ENCODE measurements at regions not wholly inside any gene's neighbourhood (a gene's known extent, or its start where the extent isn't known, plus 50 kb on each side); places are given as distances from the start of the nearest gene placed in this dataset.

DNA sequence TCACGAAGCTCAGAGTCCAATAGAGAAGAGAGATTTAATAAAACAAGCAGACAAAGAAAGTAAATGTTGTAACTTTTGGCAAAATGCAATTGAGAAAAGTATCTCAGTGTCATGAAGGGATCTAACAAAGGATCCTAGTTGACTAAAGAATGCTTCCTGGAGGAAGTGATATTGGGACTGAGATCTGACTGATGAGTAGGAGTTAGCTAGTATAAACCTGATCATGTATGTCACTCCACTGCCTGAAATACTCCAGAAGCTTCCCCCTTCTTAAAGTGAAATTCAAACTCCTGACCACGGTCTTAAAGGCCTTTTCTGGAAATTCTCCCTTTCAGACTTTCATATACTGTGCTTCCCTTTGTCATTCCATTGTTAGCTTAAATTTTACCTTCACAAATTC lies 1102.4 kb upstream of the ZEB2 start:
- Histone ChIP-seq H3K27me3 (ENCODE audit: insufficient read depth, poor library complexity, severe bottlenecking) (no peaks in the 10 kb centered on the region), H3K4me3 (replicated peaks; ENCODE audit: insufficient read depth, low read length) (no peak overlapping the region), H3K27ac (replicated peaks) (no peak overlapping the region)
- TF ChIP-seq GABPA (IDR thresholded peaks at IDR 0.05; ENCODE audit: low read depth) (no peak), SPI1 (IDR thresholded peaks at IDR 0.05; ENCODE audit: borderline replicate concordance, low read depth) (no peak), REST (IDR thresholded peaks at IDR 0.05; ENCODE audit: insufficient replicate concordance, low read depth) (no peak), POLR2AphosphoS5 (IDR thresholded peaks at IDR 0.05; ENCODE audit: low read depth) (no peak)
- TF ChIP-seq, protein P1, sequence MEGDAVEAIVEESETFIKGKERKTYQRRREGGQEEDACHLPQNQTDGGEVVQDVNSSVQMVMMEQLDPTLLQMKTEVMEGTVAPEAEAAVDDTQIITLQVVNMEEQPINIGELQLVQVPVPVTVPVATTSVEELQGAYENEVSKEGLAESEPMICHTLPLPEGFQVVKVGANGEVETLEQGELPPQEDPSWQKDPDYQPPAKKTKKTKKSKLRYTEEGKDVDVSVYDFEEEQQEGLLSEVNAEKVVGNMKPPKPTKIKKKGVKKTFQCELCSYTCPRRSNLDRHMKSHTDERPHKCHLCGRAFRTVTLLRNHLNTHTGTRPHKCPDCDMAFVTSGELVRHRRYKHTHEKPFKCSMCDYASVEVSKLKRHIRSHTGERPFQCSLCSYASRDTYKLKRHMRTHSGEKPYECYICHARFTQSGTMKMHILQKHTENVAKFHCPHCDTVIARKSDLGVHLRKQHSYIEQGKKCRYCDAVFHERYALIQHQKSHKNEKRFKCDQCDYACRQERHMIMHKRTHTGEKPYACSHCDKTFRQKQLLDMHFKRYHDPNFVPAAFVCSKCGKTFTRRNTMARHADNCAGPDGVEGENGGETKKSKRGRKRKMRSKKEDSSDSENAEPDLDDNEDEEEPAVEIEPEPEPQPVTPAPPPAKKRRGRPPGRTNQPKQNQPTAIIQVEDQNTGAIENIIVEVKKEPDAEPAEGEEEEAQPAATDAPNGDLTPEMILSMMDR (IDR thresholded peaks at IDR 0.05; ENCODE audit: insufficient read depth, low read length): no peak
- DNase-seq (ENCODE audit: low read depth in 1 of 2, low spot score in 1 of 2): no peak

DNA sequence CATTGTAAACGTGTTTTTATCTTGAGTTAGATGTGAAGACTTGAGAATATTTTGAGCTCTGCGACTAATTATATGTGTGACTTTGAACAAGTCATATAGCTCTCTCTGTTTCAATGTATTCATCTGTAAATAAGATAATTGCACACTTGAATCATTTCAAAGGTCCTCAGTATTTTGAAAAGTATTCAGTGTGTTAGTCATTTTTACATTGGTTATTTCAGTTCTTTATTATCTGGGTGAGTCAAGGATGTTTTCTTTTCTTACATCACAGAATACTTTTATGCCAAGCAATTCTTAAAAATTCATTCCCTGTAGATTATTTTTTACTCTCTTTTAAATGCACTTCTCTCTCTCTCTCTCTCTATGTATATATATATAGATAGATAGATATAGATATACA lies 1098.0 kb upstream of the ZEB2 start:
- H3K27ac ChIP-seq (replicated peaks): no peak overlapping the region
- DNase-seq (ENCODE audit: low read depth in 1 of 2, low spot score in 1 of 2): no peak

DNA sequence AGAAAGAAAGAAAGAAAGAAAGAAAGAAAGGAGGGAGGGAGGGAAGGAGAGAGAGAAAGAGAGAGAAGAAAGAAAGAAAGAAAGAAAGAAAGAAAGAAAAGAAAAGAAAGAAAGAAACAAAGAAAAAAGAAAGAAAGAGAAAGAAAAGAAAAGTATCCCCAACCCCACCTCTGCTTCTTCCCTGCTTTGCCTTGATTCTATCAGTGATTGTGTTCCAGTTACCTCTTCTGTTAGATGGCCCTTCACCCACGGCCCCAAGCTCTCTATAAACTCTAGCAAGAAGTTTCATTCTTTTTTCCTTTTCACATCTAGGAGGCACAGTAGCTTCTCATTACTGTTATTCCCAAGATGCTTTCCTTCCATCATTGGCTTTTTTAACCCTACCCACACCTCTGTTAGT lies 1097.5 kb upstream of the ZEB2 start:
- TF ChIP-seq, protein P1 (IDR thresholded peaks at IDR 0.05; ENCODE audit: insufficient read depth, low read length): no peak
- no peak for TF ChIP-seq SPI1 (IDR thresholded peaks at IDR 0.05; ENCODE audit: borderline replicate concordance, low read depth)
- no peak for TF ChIP-seq POLR2AphosphoS5 (IDR thresholded peaks at IDR 0.05; ENCODE audit: low read depth)
- no peak for TF ChIP-seq GABPA (IDR thresholded peaks at IDR 0.05; ENCODE audit: low read depth)
- no peak for TF ChIP-seq REST (IDR thresholded peaks at IDR 0.05; ENCODE audit: insufficient replicate concordance, low read depth)
- Histone ChIP-seq H3K4me3 (replicated peaks; ENCODE audit: insufficient read depth, low read length) (no peak overlapping the region), H3K27me3 (ENCODE audit: insufficient read depth, poor library complexity, severe bottlenecking) (no peaks in the 10 kb centered on the region), H3K27ac (replicated peaks) (no peak overlapping the region)
- no peak for DNase-seq (ENCODE audit: low read depth in 1 of 2, low spot score in 1 of 2)

More for the DNA sequence above, 1098.0 kb upstream of the ZEB2 start:
- Histone ChIP-seq H3K4me3 (replicated peaks; ENCODE audit: insufficient read depth, low read length) (no peak overlapping the region), H3K27me3 (ENCODE audit: insufficient read depth, poor library complexity, severe bottlenecking) (no peaks in the 10 kb centered on the region)
- TF ChIP-seq POLR2AphosphoS5 (IDR thresholded peaks at IDR 0.05; ENCODE audit: low read depth) (no peak), GABPA (IDR thresholded peaks at IDR 0.05; ENCODE audit: low read depth) (no peak), SPI1 (IDR thresholded peaks at IDR 0.05; ENCODE audit: borderline replicate concordance, low read depth) (no peak), REST (IDR thresholded peaks at IDR 0.05; ENCODE audit: insufficient replicate concordance, low read depth) (no peak)
- TF ChIP-seq, protein P1 (IDR thresholded peaks at IDR 0.05; ENCODE audit: insufficient read depth, low read length): no peak

Data from HL-60 (cell line).